HG03039 (cell line): ENCODE measurements at regions not wholly inside any gene's neighbourhood (a gene's known extent, or its start where the extent isn't known, plus 50 kb on each side); places are given as distances from the start of the nearest gene placed in this dataset.

Experiments
- ATAC-seq: cut with Tn5 transposase; IDR thresholded peaks from one replicate; pipeline ENCODE4 v1.9.1; 2021; ENCODE audit warnings: mild to moderate bottlenecking, moderate library complexity; ENCODE audit not compliant: unreplicated experiment

GRCh38 chr2:193332941-193333340, 1138.2 kb upstream of the TMEFF2 start:
- no peak for ATAC-seq

GRCh38 chr2:193331676-193332075, 1136.9 kb upstream of the TMEFF2 start:
- no peak for ATAC-seq

- ATAC-seq = no peak
Measured at GRCh38 chr2:193326296-193326695, 1131.6 kb upstream of the TMEFF2 start.

- ATAC-seq = no peak
Measured at GRCh38 chr2:193315428-193316091, 1120.8 kb upstream of the TMEFF2 start.

- ATAC-seq = no peak
Measured at GRCh38 chr2:193303464-193303863, 1108.7 kb upstream of the TMEFF2 start.

GRCh38 chr2:193294371-193294770, 1099.6 kb upstream of the TMEFF2 start:
- ATAC-seq = no peak

GRCh38 chr2:193279361-193279760, 1084.6 kb upstream of the TMEFF2 start:
- no peak for ATAC-seq

- no peak for ATAC-seq
Measured at GRCh38 chr2:193276988-193277387, 1082.3 kb upstream of the TMEFF2 start.

- no peak for ATAC-seq
Measured at GRCh38 chr2:193276560-193276959, 1081.8 kb upstream of the TMEFF2 start.

- ATAC-seq = no peak
Measured at GRCh38 chr2:193276069-193276468, 1081.3 kb upstream of the TMEFF2 start.

GRCh38 chr2:193272011-193272410, 1077.3 kb upstream of the TMEFF2 start:
- ATAC-seq = no peak

- ATAC-seq = no peak
Measured at GRCh38 chr2:193270816-193271215, 1076.1 kb upstream of the TMEFF2 start.

- no peak for ATAC-seq
Measured at GRCh38 chr2:193267496-193268002, 1072.8 kb upstream of the TMEFF2 start.

- ATAC-seq = no peak
Measured at GRCh38 chr2:193253014-193253530, 1058.3 kb upstream of the TMEFF2 start.

GRCh38 chr2:193251909-193252308, 1057.2 kb upstream of the TMEFF2 start:
- no peak for ATAC-seq

GRCh38 chr2:193250389-193250788, 1055.7 kb upstream of the TMEFF2 start:
- no peak for ATAC-seq

- ATAC-seq = no peak
Measured at GRCh38 chr2:193240752-193241151, 1046.0 kb upstream of the TMEFF2 start.

GRCh38 chr2:193231634-193232033, 1036.9 kb upstream of the TMEFF2 start:
- no peak for ATAC-seq

- no peak for ATAC-seq
Measured at GRCh38 chr2:193228276-193228675, 1033.5 kb upstream of the TMEFF2 start.

GRCh38 chr2:193222454-193222853, 1027.7 kb upstream of the TMEFF2 start:
- no peak for ATAC-seq

GRCh38 chr2:193219413-193219812, 1024.7 kb upstream of the TMEFF2 start:
- ATAC-seq = no peak

GRCh38 chr2:193201583-193201982, 1006.9 kb upstream of the TMEFF2 start:
- ATAC-seq = no peak

GRCh38 chr2:193199322-193199721, 1004.6 kb upstream of the TMEFF2 start:
- ATAC-seq = no peak
